IMR-90 (cell line): ENCODE measurements at regions not wholly inside any gene's neighbourhood (a gene's known extent, or its start where the extent isn't known, plus 50 kb on each side); places are given as distances from the start of the nearest gene placed in this dataset.

Experiments used
- ATAC-seq: fragments of 200-7000 bp; cut with Tn5 transposase; 2 replicates; pipeline ENCODE4 v1.9.1; 2020; ENCODE audit warnings: low read depth, mild to moderate bottlenecking, moderate library complexity
- BruUV-seq: library from RNA; stranded (reverse); fragments of 400-500 nt; replicated peaks from 2 replicates; lab custom pipeline; 2021; lab: Mats Ljungman, UMichigan
- CTCF ChIA-PET: fragments of 300-600 bp; formaldehyde crosslinking; extraction: SDS; loops from one replicate; lab custom pipeline; 2021; ENCODE audit warnings: antibody characterized with exemption; lab: Yijun Ruan, JAX
- POLR2A ChIA-PET: fragments of 300-600 bp; sonication (Branson Sonifier 250); formaldehyde crosslinking; loops from one replicate; lab custom pipeline; 2022; ENCODE audit warnings: antibody characterized with exemption; ENCODE audit not compliant: unreplicated experiment; lab: Charles Lee
- DNase-seq: peaks from one replicate; pipeline ENCODE4 v3.0.0; 2013
- H2AFZ ChIP-seq: replicated peaks from 2 replicates; pipeline ENCODE3; 2013; ENCODE audit warnings: low read length, mild to moderate bottlenecking; ENCODE audit not compliant: poor library complexity
- H2AK5ac ChIP-seq: 2 replicates; pipeline ENCODE4 v1.6.1; 2013; ENCODE audit warnings: low read depth, low read length, inconsistent platforms
- H2AK9ac ChIP-seq: replicated peaks from 2 replicates; pipeline ENCODE3; 2013; ENCODE audit warnings: mild to moderate bottlenecking, low read depth, low read length, moderate library complexity; ENCODE audit not compliant: poor library complexity
- H2BK120ac ChIP-seq: 2 replicates; pipeline ENCODE4 v1.6.1; 2013; ENCODE audit warnings: low read depth, low read length, inconsistent platforms
- H2BK15ac ChIP-seq: 3 replicates; pipeline ENCODE4 v1.6.1; 2013; ENCODE audit warnings: low read depth, low read length, inconsistent platforms
- H2BK20ac ChIP-seq: 2 replicates; pipeline ENCODE4 v1.6.1; 2013; ENCODE audit warnings: low read depth, mild to moderate bottlenecking, inconsistent platforms, low read length, moderate library complexity
- H2BK5ac ChIP-seq: 2 replicates; pipeline ENCODE4 v1.6.1; 2013; ENCODE audit warnings: mild to moderate bottlenecking, low read depth, low read length, inconsistent platforms; ENCODE audit not compliant: poor library complexity, severe bottlenecking
- H3K14ac ChIP-seq: replicated peaks from 2 replicates; pipeline ENCODE4 v1.6.1; 2013; ENCODE audit warnings: low read depth, low read length, inconsistent platforms
- H3K18ac ChIP-seq: 2 replicates; pipeline ENCODE4 v1.6.1; 2013; ENCODE audit warnings: low read depth, low read length, control low read depth
- H3K23ac ChIP-seq: 2 replicates; pipeline ENCODE4 v1.6.1; 2013; ENCODE audit warnings: low read depth, low read length, inconsistent platforms
- H3K27ac ChIP-seq: 2 replicates; pipeline ENCODE4 v1.5.1; 2013; ENCODE audit warnings: mild to moderate bottlenecking, control low read depth, low read length; ENCODE audit not compliant: insufficient read depth
- H3K27me3 ChIP-seq: 2 replicates; pipeline ENCODE4 v1.6.1; 2013; ENCODE audit warnings: low read length; ENCODE audit not compliant: control insufficient read depth, insufficient read depth
- H3K36me3 ChIP-seq: 2 replicates; pipeline ENCODE4 v1.6.1; 2013; ENCODE audit warnings: low read length, mixed read lengths; ENCODE audit not compliant: control insufficient read depth, insufficient read depth
- H3K4ac ChIP-seq: 2 replicates; pipeline ENCODE4 v1.6.1; 2013; ENCODE audit warnings: low read depth, low read length, inconsistent platforms
- H3K4me1 ChIP-seq: 2 replicates; pipeline ENCODE4 v1.6.1; 2013; ENCODE audit warnings: low read length, mixed read lengths; ENCODE audit not compliant: control insufficient read depth, insufficient read depth
- H3K4me2 ChIP-seq: 2 replicates; pipeline ENCODE4 v1.6.1; 2013; ENCODE audit warnings: low read depth, mild to moderate bottlenecking, control low read depth, low read length, moderate library complexity
- H3K4me3 ChIP-seq: 2 replicates; pipeline ENCODE4 v1.5.1; 2013; ENCODE audit warnings: low read depth, mild to moderate bottlenecking, control low read depth, low read length, moderate library complexity; ENCODE audit not compliant: insufficient read depth
- H3K56ac ChIP-seq: 2 replicates; pipeline ENCODE4 v1.6.1; 2013; ENCODE audit warnings: low read length, inconsistent platforms; ENCODE audit not compliant: insufficient read depth; ENCODE audit errors: extremely low read depth
- H3K79me1 ChIP-seq, 2 experiments: 2 replicates each; pipeline ENCODE4 v1.6.1; 2013; ENCODE audit warnings: low read length in 2 of 2, inconsistent platforms in 1 of 2, low read depth in 1 of 2
- H3K9ac ChIP-seq: 2 replicates; pipeline ENCODE4 v1.6.1; 2013; ENCODE audit warnings: low read depth, low read length, control low read depth
- H3K9me1 ChIP-seq: 2 replicates; pipeline ENCODE4 v1.6.1; 2013; ENCODE audit warnings: low read length, inconsistent platforms; ENCODE audit not compliant: insufficient read depth
- H3K9me3 ChIP-seq: 2 replicates; pipeline ENCODE4 v1.6.1; 2013; ENCODE audit warnings: low read length; ENCODE audit not compliant: control insufficient read depth, insufficient read depth
- H4K20me1 ChIP-seq: 2 replicates; pipeline ENCODE4 v1.6.1; 2013; ENCODE audit warnings: low read length, inconsistent platforms; ENCODE audit not compliant: insufficient read depth
- H4K5ac ChIP-seq: 2 replicates; pipeline ENCODE4 v1.6.1; 2013; ENCODE audit warnings: mild to moderate bottlenecking, low read depth, low read length, control low read depth
- H4K8ac ChIP-seq, 2 experiments: 2 replicates each; pipeline ENCODE4 v1.6.1; 2013; ENCODE audit warnings: low read depth in 2 of 2, low read length in 2 of 2, control low read depth in 1 of 2, inconsistent platforms in 1 of 2
- H4K91ac ChIP-seq: 2 replicates; pipeline ENCODE4 v1.6.1; 2013; ENCODE audit warnings: low read depth, low read length, inconsistent platforms; ENCODE audit not compliant: insufficient read depth
- BHLHE40 ChIP-seq: fragments of 150-350 bp; IDR thresholded peaks from 2 replicates; pipeline ENCODE4 v1.6.1; 2016; ENCODE audit warnings: mild to moderate bottlenecking, low read depth, low read length
- FOS ChIP-seq: fragments of 150-350 bp; IDR thresholded peaks from 2 replicates; pipeline ENCODE4 v1.6.1; 2016; ENCODE audit warnings: low read depth, low read length
- MXI1 ChIP-seq: IDR thresholded peaks from 2 replicates; pipeline ENCODE4 v1.6.1; 2012; ENCODE audit warnings: low read depth, mild to moderate bottlenecking, low read length, moderate library complexity, borderline replicate concordance
- WGBS, 2 experiments: methylation state at CpG; one replicate each; pipeline versions ENCODE4 v1.1.5 to v1.1.7; 2013; ENCODE audit warnings: missing lambda C conversion rate in 2 of 2; ENCODE audit not compliant: insufficient read length in 1 of 2; ENCODE audit errors: extremely low coverage in 2 of 2; 5-methylcytosine and 5-hydroxymethylcytosine counted together
- dilution Hi-C: fragments of 300-500 bp; cut with HindIII; formaldehyde crosslinking; loops from one replicate; pipeline ENCODE4 v1.14.3; 2018; ENCODE audit warnings: low sequenced_read_pairs; ENCODE audit not compliant: unreplicated experiment
- in situ Hi-C: fragments of 300-500 bp; cut with MboI; formaldehyde crosslinking; loops from 3 replicates; pipeline ENCODE4 v1.14.3; 2019; ENCODE audit warnings: low sequenced_read_pairs, inconsistent platforms, mixed read lengths
- intact Hi-C: fragments of 100-400 bp; cut with micrococcal nuclease; formaldehyde crosslinking; loops from 2 replicates; pipeline ENCODE4 v1.10.0; 2022
- TF ChIP-seq, protein P1 (sequence below): fragments of 150-350 bp; IDR thresholded peaks from 2 replicates; pipeline ENCODE4 v1.6.1; 2016; ENCODE audit warnings: low read depth, mild to moderate bottlenecking, low read length, moderate library complexity, borderline replicate concordance

DNA sequence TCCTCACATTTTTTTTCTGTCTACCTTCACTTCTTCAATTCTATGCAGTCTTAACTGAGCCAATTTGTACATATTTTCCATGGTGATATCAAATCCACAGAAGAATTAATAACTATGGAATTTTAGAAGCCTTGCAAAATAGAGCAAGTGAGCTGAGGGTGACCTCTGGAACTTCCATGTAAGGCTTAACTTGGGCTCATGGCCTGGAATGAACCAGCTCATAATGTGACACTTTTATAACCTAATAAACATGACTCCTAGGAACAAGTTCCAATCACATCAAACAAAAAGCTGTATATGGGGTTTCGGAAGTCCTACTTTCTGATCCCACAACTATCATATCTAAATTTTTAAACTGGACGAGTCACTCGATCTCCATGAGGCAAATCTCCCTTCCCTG lies 232.4 kb downstream of the FOXA2 start:
- no CpG with 5 or more reads among the region's 3 CpGs for WGBS, 2 experiments
- BruUV-seq = no TSS peak

More for the DNA sequence above, 232.4 kb downstream of the FOXA2 start:
- no peak overlapping the region for H3K4ac ChIP-seq
- ChIA-PET CTCF (interaction anchor here (1.0 to 1.9 kb wide), 2 partner anchors 13 to 331 kb away, joined by 3 to 9 read pairs; no protein-coding TSS in a partner anchor), POLR2A (no interaction called here)
- H2AK9ac ChIP-seq = no peak overlapping the region
- H4K20me1 ChIP-seq = no peaks in the 10 kb centered on the region
- DNase-seq = no peak
- TF ChIP-seq, protein P1, sequence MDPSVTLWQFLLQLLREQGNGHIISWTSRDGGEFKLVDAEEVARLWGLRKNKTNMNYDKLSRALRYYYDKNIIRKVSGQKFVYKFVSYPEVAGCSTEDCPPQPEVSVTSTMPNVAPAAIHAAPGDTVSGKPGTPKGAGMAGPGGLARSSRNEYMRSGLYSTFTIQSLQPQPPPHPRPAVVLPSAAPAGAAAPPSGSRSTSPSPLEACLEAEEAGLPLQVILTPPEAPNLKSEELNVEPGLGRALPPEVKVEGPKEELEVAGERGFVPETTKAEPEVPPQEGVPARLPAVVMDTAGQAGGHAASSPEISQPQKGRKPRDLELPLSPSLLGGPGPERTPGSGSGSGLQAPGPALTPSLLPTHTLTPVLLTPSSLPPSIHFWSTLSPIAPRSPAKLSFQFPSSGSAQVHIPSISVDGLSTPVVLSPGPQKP = no peak
- TF ChIP-seq MXI1 (no peak), BHLHE40 (no peak), FOS (no peak)
- H3K14ac ChIP-seq = no peak overlapping the region
- no peak overlapping the region for H2BK120ac ChIP-seq
- ATAC-seq = no peak
- no peak overlapping the region for H2AFZ ChIP-seq
- H4K8ac ChIP-seq = no peak overlapping the region
- no peak overlapping the region for H3K4me2 ChIP-seq
- no peaks in the 10 kb centered on the region for H3K36me3 ChIP-seq
- no peaks in the 10 kb centered on the region for H3K4me1 ChIP-seq
- H3K27me3 ChIP-seq = no peaks in the 10 kb centered on the region
- H3K56ac ChIP-seq = no peak overlapping the region
- H4K91ac ChIP-seq = no peak overlapping the region
- H3K4me3 ChIP-seq = no peak overlapping the region
- in situ Hi-C loops (no loop called here), dilution Hi-C loops (no loop called here), intact Hi-C loops (no loop called here)
- no peak overlapping the region for H2BK15ac ChIP-seq
- H3K79me1 ChIP-seq = no peaks in the 10 kb centered on the region
- no peak overlapping the region for H3K9ac ChIP-seq
- no peak overlapping the region for H2BK5ac ChIP-seq
- H2BK20ac ChIP-seq = no peak overlapping the region
- no peak overlapping the region for H2AK5ac ChIP-seq
- H4K5ac ChIP-seq = no peak overlapping the region
- H3K9me3 ChIP-seq = no peaks in the 10 kb centered on the region
- H3K23ac ChIP-seq = no peak overlapping the region
- no peak overlapping the region for H3K18ac ChIP-seq
- no peaks in the 10 kb centered on the region for H3K9me1 ChIP-seq
- H3K27ac ChIP-seq = no peak overlapping the region
